PFSK-1 (cell line): ENCODE measurements at regions not wholly inside any gene's neighbourhood (a gene's known extent, or its start where the extent isn't known, plus 50 kb on each side); places are given as distances from the start of the nearest gene placed in this dataset.

ENCODE experiments used
- FOXP2 ChIP-seq: optimal IDR thresholded peaks from 2 replicates; pipeline ENCODE3; 2011; ENCODE audit warnings: borderline replicate concordance, control low read depth, inconsistent platforms; ENCODE audit not compliant: insufficient read depth; ENCODE audit errors: extremely low read length, extremely low read depth
- POLR2AphosphoS5 ChIP-seq: IDR thresholded peaks from 2 replicates; pipeline ENCODE4 v1.6.1; 2012; ENCODE audit warnings: low read depth, mild to moderate bottlenecking, control low read depth, low read length, moderate library complexity
- SIN3A ChIP-seq: IDR thresholded peaks from 2 replicates; pipeline ENCODE4 v1.6.1; 2012; ENCODE audit warnings: mild to moderate bottlenecking, low read length, moderate library complexity, borderline replicate concordance; ENCODE audit not compliant: insufficient read depth
- TAF1 ChIP-seq: IDR thresholded peaks from 2 replicates; pipeline ENCODE4 v1.6.1; 2012; ENCODE audit warnings: low read length, control low read depth, borderline replicate concordance; ENCODE audit not compliant: insufficient read depth
- TF ChIP-seq, protein P1 (sequence below), 2 experiments: IDR thresholded peaks; 2 replicates each; pipeline versions ENCODE4 v1.6.1 to v1.8.0; 2011 to 2012; ENCODE audit warnings: low read depth in 2 of 2, low read length in 2 of 2, control low read depth in 1 of 2, inconsistent platforms in 1 of 2, mild to moderate bottlenecking in 1 of 2, moderate library complexity in 1 of 2; ENCODE audit not compliant: insufficient read depth in 1 of 2

GRCh38 chr1:11355559-11356475, 82.8 kb downstream of the UBIAD1 start:
- TF ChIP-seq TAF1 (no peak), POLR2AphosphoS5 (no peak), FOXP2 (no peak), SIN3A (no peak)
- TF ChIP-seq, protein P1, sequence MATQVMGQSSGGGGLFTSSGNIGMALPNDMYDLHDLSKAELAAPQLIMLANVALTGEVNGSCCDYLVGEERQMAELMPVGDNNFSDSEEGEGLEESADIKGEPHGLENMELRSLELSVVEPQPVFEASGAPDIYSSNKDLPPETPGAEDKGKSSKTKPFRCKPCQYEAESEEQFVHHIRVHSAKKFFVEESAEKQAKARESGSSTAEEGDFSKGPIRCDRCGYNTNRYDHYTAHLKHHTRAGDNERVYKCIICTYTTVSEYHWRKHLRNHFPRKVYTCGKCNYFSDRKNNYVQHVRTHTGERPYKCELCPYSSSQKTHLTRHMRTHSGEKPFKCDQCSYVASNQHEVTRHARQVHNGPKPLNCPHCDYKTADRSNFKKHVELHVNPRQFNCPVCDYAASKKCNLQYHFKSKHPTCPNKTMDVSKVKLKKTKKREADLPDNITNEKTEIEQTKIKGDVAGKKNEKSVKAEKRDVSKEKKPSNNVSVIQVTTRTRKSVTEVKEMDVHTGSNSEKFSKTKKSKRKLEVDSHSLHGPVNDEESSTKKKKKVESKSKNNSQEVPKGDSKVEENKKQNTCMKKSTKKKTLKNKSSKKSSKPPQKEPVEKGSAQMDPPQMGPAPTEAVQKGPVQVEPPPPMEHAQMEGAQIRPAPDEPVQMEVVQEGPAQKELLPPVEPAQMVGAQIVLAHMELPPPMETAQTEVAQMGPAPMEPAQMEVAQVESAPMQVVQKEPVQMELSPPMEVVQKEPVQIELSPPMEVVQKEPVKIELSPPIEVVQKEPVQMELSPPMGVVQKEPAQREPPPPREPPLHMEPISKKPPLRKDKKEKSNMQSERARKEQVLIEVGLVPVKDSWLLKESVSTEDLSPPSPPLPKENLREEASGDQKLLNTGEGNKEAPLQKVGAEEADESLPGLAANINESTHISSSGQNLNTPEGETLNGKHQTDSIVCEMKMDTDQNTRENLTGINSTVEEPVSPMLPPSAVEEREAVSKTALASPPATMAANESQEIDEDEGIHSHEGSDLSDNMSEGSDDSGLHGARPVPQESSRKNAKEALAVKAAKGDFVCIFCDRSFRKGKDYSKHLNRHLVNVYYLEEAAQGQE (IDR thresholded peaks at IDR 0.05; ENCODE audit: insufficient read depth in 1 of 2, low read depth in 2 of 2, low read length in 2 of 2) = no peak

DNA sequence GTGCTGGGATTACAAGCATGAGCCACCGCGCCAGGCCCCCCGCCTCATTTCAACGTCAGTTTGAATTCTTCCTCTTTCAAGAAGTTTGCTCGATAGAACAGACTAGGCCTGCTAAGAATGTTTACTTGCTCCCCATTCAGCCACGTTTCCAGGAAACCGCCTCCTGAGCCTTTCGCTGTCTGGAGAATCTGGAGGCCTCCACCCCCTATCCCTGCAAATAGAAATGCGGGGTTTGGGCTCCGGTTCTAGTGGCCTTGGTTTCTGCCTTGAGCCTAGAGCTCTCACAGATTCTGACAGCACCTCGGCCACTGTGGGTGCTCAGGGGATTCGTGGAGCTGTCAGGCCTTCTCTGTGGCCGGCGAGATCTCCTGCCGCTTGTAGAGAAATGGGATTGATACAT, 84.3 kb downstream of the UBIAD1 start:
- TF ChIP-seq POLR2AphosphoS5 (no peak), TAF1 (no peak)
- TF ChIP-seq, protein P1 (IDR thresholded peaks at IDR 0.05; ENCODE audit: insufficient read depth in 1 of 2, low read depth in 2 of 2, low read length in 2 of 2) = no peak

DNA sequence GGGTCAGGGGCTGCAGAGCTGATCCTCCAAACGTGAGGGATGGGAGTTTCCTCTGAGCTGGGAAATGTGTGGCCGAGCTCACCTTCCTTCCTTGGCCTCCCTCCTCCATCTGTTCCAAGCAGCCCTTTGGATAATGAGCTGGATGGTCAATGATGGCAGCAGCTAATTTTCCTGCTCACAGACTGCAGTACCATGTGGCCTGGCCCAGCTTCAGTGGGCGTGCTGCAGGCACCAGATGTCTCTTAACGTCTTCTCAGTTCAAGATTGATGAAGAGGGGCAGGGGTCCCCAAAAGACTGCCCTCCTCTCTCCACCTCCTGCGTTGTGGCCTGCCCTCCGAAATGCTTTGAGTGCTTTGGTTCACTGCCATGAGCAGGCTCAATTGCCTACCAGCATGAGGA, 86.0 kb downstream of the UBIAD1 start:
- TF ChIP-seq FOXP2 (no peak), POLR2AphosphoS5 (no peak), TAF1 (no peak), SIN3A (no peak)
- TF ChIP-seq, protein P1 (IDR thresholded peaks at IDR 0.05; ENCODE audit: insufficient read depth in 1 of 2, low read depth in 2 of 2, low read length in 2 of 2) = no peak

GRCh38 chr1:11362547-11363021, 89.6 kb downstream of the UBIAD1 start:
- TF ChIP-seq FOXP2 (no peak), POLR2AphosphoS5 (no peak), TAF1 (no peak), SIN3A (no peak)
- TF ChIP-seq, protein P1 (IDR thresholded peaks at IDR 0.05; ENCODE audit: insufficient read depth in 1 of 2, low read depth in 2 of 2, low read length in 2 of 2) = no peak
